ENCODE measurements at regions not wholly inside any gene's neighbourhood (a gene's known extent, or its start where the extent isn't known, plus 50 kb on each side); places are given as distances from the start of the nearest gene placed in this dataset.

GRCh38 chr2:19542796-19543662, 184.6 kb upstream of the OSR1 start:
- Histone ChIP-seq H3K4me1 (ENCODE audit: control insufficient read depth, insufficient read depth, low read length) (no peaks in the 10 kb centered on the region; the same call in 1 of the 2 replicates), H3K9me3 (ENCODE audit: control insufficient read depth, insufficient read depth, low read depth, low read length) (no peaks in the 10 kb centered on the region), H3K4me3 (ENCODE audit: low read depth, low read length) (no peak overlapping the region), H3K36me3 (ENCODE audit: control insufficient read depth in 2 of 2, insufficient read depth in 1 of 2, low read length in 2 of 2) (no peaks in the 10 kb centered on the region), H3K27ac (ENCODE audit: extremely low read depth, low read depth, low read length) (no peak overlapping the region)
- CTCF ChIA-PET, result interaction anchor here (0.6 kb wide), 1 partner anchor 1007 kb away, joined by 3 read pairs; no protein-coding TSS in a partner anchor
- TF ChIP-seq ZNF707 (tag by site-specific recombination; IDR thresholded peaks at IDR 0.05) (no peak), ZFP37 (tag by site-specific recombination; IDR thresholded peaks at IDR 0.05) (no peak), ZNF302 (tag by site-specific recombination; IDR thresholded peaks at IDR 0.05; ENCODE audit: low read depth) (no peak), ZBTB11 (tag by site-specific recombination; conservative IDR thresholded peaks at IDR 0.05; ENCODE audit: low read depth) (no peak)
- POLR2A ChIA-PET, result no interaction called here

GRCh38 chr2:19541884-19542283, 183.5 kb upstream of the OSR1 start:
- ChIA-PET CTCF (interaction anchor here (0.6 kb wide), 1 partner anchor 205 kb away, joined by 3 read pairs; no protein-coding TSS in a partner anchor), POLR2A (no interaction called here)
- no peak overlapping the region for H3K4me3 ChIP-seq (ENCODE audit: low read depth, low read length)
- H3K27ac ChIP-seq (ENCODE audit: extremely low read depth, low read depth, low read length), result no peak overlapping the region
- H3K36me3 ChIP-seq (ENCODE audit: control insufficient read depth in 2 of 2, insufficient read depth in 1 of 2, low read length in 2 of 2), result no peaks in the 10 kb centered on the region
- H3K9me3 ChIP-seq (ENCODE audit: control insufficient read depth, insufficient read depth, low read depth, low read length), result no peaks in the 10 kb centered on the region
- no peaks in the 10 kb centered on the region; the same call in 1 of the 2 replicates for H3K4me1 ChIP-seq (ENCODE audit: control insufficient read depth, insufficient read depth, low read length)
- TF ChIP-seq BCL11B (tag by site-specific recombination; IDR thresholded peaks at IDR 0.05; ENCODE audit: low read depth), result no peak
- no peak for TF ChIP-seq ELK4 (IDR thresholded peaks at IDR 0.05; ENCODE audit: borderline replicate concordance, low read depth, low read length)
- TF ChIP-seq OVOL3 (tag by site-specific recombination; IDR thresholded peaks at IDR 0.05), result no peak
- no peak for TF ChIP-seq ZNF529 (tag by site-specific recombination; IDR thresholded peaks at IDR 0.05; ENCODE audit: insufficient replicate concordance)
- no peak for TF ChIP-seq YY2 (tag by site-specific recombination; IDR thresholded peaks at IDR 0.05)
- TF ChIP-seq ZNF561 (tag by site-specific recombination; IDR thresholded peaks at IDR 0.05; ENCODE audit: borderline replicate concordance), result no peak
- no peak for TF ChIP-seq ZNF792 (tag by site-specific recombination; IDR thresholded peaks at IDR 0.05)
- no peak for TF ChIP-seq ZNF510 (tag by site-specific recombination; IDR thresholded peaks at IDR 0.05; ENCODE audit: insufficient replicate concordance)
- no peak for TF ChIP-seq ZBTB1 (tag by site-specific recombination; IDR thresholded peaks at IDR 0.05)
- no peak for TF ChIP-seq BCL11A (tag by site-specific recombination; IDR thresholded peaks at IDR 0.05; ENCODE audit: low read depth)
- TF ChIP-seq ZNF658 (tag by site-specific recombination; IDR thresholded peaks at IDR 0.05), result no peak
- TF ChIP-seq ZSCAN5A (tag by site-specific recombination; IDR thresholded peaks at IDR 0.05), result no peak
